A673 (cell line): ENCODE measurements at regions not wholly inside any gene's neighbourhood (a gene's known extent, or its start where the extent isn't known, plus 50 kb on each side); places are given as distances from the start of the nearest gene placed in this dataset.

Experiments used
- BruUV-seq: library from RNA; stranded (reverse); fragments of 400-500 nt; replicated peaks from 2 replicates; lab custom pipeline; 2021; lab: Mats Ljungman, UMichigan
- CTCF ChIA-PET: fragments of 300-600 bp; sonication (Branson Sonifier 250); formaldehyde crosslinking; loops from one replicate; lab custom pipeline; 2022; ENCODE audit warnings: antibody characterized with exemption; lab: Charles Lee
- POLR2A ChIA-PET: fragments of 300-600 bp; sonication (Branson Sonifier 250); formaldehyde crosslinking; loops from one replicate; lab custom pipeline; 2022; ENCODE audit warnings: antibody characterized with exemption; ENCODE audit not compliant: low non-redundant PET; lab: Charles Lee
- DNase-seq: peaks from one replicate; pipeline ENCODE4 v3.0.0-alpha.2; 2015; ENCODE audit warnings: low spot score
- H3K27ac ChIP-seq: fragments of 200-600 bp; sonication (generic); 2 replicates; pipeline ENCODE4 v1.5.1; 2016; ENCODE audit warnings: mixed run types, low read depth, mild to moderate bottlenecking, mixed read lengths, antibody characterized with exemption, low read length; ENCODE audit not compliant: poor library complexity, severe bottlenecking
- H3K27me3 ChIP-seq: fragments of 200-600 bp; sonication (generic); replicated peaks from 2 replicates; pipeline ENCODE4 v1.6.1; 2017; ENCODE audit warnings: mixed run types, low read depth, mild to moderate bottlenecking, mixed read lengths, antibody characterized with exemption, low read length; ENCODE audit not compliant: insufficient read depth, poor library complexity
- H3K36me3 ChIP-seq: fragments of 200-600 bp; sonication (generic); 2 replicates; pipeline ENCODE4 v1.6.1; 2016; ENCODE audit warnings: mixed run types, mild to moderate bottlenecking, mixed read lengths, antibody characterized with exemption, low read length; ENCODE audit not compliant: insufficient read depth, poor library complexity, severe bottlenecking
- H3K4me1 ChIP-seq: fragments of 200-600 bp; sonication (generic); 2 replicates; pipeline ENCODE4 v1.6.1; 2017; ENCODE audit warnings: mixed run types, mild to moderate bottlenecking, mixed read lengths, antibody characterized with exemption, low read length; ENCODE audit not compliant: insufficient read depth, poor library complexity, severe bottlenecking
- H3K4me3 ChIP-seq: fragments of 200-600 bp; sonication (generic); 2 replicates; pipeline ENCODE4 v1.5.1; 2016; ENCODE audit warnings: low read depth, mixed run types, mild to moderate bottlenecking, mixed read lengths, low read length; ENCODE audit not compliant: poor library complexity, severe bottlenecking
- H3K9me3 ChIP-seq: fragments of 200-600 bp; sonication (generic); 2 replicates; pipeline ENCODE4 v1.6.1; 2016; ENCODE audit warnings: mixed run types, low read depth, mild to moderate bottlenecking, mixed read lengths, antibody characterized with exemption, low read length; ENCODE audit not compliant: poor library complexity, severe bottlenecking
- CTCF ChIP-seq: fragments of 300-800, 200-600 bp; sonication (generic); conservative IDR thresholded peaks from 2 replicates; pipeline ENCODE4 v1.5.1; 2017; ENCODE audit warnings: low read depth, mild to moderate bottlenecking, antibody characterized with exemption, low read length, moderate library complexity, mixed read lengths
- EZH2 ChIP-seq: fragments of 200-600 bp; sonication (generic); IDR thresholded peaks from 2 replicates; pipeline ENCODE4 v1.6.1; 2017; ENCODE audit warnings: borderline replicate concordance, low read depth, mild to moderate bottlenecking, mixed read lengths, antibody characterized with exemption, low read length; ENCODE audit not compliant: poor library complexity, severe bottlenecking
- intact Hi-C: fragments of 100-400 bp; cut with micrococcal nuclease; formaldehyde crosslinking; loops from one replicate; pipeline ENCODE4 v1.10.0; 2022; ENCODE audit not compliant: unreplicated experiment

GRCh38 chr10:128869101-128869749 is 597.8 kb upstream of the MGMT start:
- H3K4me3 ChIP-seq, result no peak overlapping the region
- intact Hi-C loops, result no loop called here
- no peak for DNase-seq
- H3K27ac ChIP-seq, result no peak overlapping the region
- no peaks in the 10 kb centered on the region for H3K36me3 ChIP-seq
- H3K27me3 ChIP-seq, result no peaks in the 10 kb centered on the region
- BruUV-seq, result no TSS peak
- H3K4me1 ChIP-seq, result peaks cover 7% of the 10 kb centered on the region
- TF ChIP-seq EZH2, result no peak
- no peak for TF ChIP-seq CTCF
- ChIA-PET POLR2A (no interaction called here), CTCF (no interaction called here)
- no peaks in the 10 kb centered on the region for H3K9me3 ChIP-seq

DNA sequence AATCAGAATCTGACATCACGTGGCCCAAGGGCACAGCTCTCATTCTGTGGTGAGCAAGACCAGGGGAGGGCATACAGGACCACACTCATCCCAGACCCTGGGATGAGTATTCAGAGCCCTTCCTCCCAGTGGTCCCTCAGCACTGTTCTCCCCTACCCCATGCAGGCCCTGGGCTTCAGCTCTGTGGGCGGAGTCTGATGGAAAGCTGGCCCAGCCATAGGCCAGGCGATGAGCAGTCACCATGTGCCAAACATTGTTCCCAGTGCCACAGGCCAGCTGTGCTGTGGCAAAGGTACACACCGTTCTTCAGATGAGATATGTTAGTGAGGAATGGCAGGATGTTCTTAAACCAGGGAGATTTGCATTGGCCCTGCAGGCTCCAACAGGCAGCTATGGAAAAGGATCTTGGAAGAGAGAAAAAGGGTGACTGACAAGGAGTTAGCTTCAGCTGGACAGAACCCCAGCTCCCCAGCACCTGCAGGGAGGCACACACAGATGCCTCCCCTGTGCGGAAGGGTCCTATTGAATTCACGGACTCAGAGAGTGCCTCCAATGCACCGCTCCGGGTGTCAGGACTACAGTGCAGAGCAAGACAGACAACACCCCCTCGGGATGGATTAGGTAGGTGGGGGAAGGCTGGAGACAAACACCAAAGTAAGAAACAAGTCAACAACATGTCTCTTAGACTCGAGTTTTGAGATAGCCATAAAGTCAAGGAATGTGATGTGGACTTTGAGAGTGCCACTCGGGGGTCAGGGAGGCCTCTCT is 596.0 kb upstream of the MGMT start:
- no TSS peak for BruUV-seq
- no peak for DNase-seq
- Histone ChIP-seq H3K4me3 (no peak overlapping the region), H3K27ac (no peak overlapping the region), H3K9me3 (no peaks in the 10 kb centered on the region), H3K27me3 (no peaks in the 10 kb centered on the region), H3K36me3 (no peaks in the 10 kb centered on the region), H3K4me1 (peaks cover 11% of the 10 kb centered on the region)
- intact Hi-C loops, result no loop called here
- POLR2A ChIA-PET, result no interaction called here
- no peak for TF ChIP-seq CTCF
- TF ChIP-seq EZH2, result no peak
- CTCF ChIA-PET, result no interaction called here

- CTCF ChIA-PET, result no interaction called here
- Histone ChIP-seq H3K9me3 (no peaks in the 10 kb centered on the region), H3K4me3 (no peak overlapping the region), H3K27me3 (no peaks in the 10 kb centered on the region), H3K36me3 (no peaks in the 10 kb centered on the region), H3K27ac (no peak overlapping the region), H3K4me1 (peaks cover 11% of the 10 kb centered on the region)
- POLR2A ChIA-PET, result no interaction called here
- intact Hi-C loops, result no loop called here
- BruUV-seq, result no TSS peak
- no peak for TF ChIP-seq CTCF
- TF ChIP-seq EZH2, result no peak
- no peak for DNase-seq
Measured at GRCh38 chr10:128871671-128872231, 595.3 kb upstream of the MGMT start.
